HG03045 (cell line): ENCODE measurements at regions not wholly inside any gene's neighbourhood (a gene's known extent, or its start where the extent isn't known, plus 50 kb on each side); places are given as distances from the start of the nearest gene placed in this dataset.
"Not testable (repeated sequence)": the region's sequence is repeated elsewhere in the genome, so short reads cannot be mapped to it uniquely, and the experiment has no call there.

Experiments used
- ATAC-seq: cut with Tn5 transposase; IDR thresholded peaks from one replicate; pipeline ENCODE4 v1.9.1; 2021; ENCODE audit warnings: mild to moderate bottlenecking, moderate library complexity; ENCODE audit not compliant: unreplicated experiment

- not testable (repeated sequence) for ATAC-seq
Measured at GRCh38 chr18:68153821-68154220, 561.1 kb downstream of the TMX3 start.

- ATAC-seq = no peak
Measured at GRCh38 chr18:68152770-68153169, 562.1 kb downstream of the TMX3 start.

GRCh38 chr18:68150961-68151360, 563.9 kb downstream of the TMX3 start:
- ATAC-seq = no peak

GRCh38 chr18:68148863-68149262, 566.0 kb downstream of the TMX3 start:
- no peak for ATAC-seq

- ATAC-seq = no peak
Measured at GRCh38 chr18:68147728-68148127, 567.2 kb downstream of the TMX3 start.

- ATAC-seq = no peak
Measured at GRCh38 chr18:68121826-68122225, 593.1 kb downstream of the TMX3 start.

- no peak for ATAC-seq
Measured at GRCh38 chr18:68121308-68121707, 593.6 kb downstream of the TMX3 start.

GRCh38 chr18:68114989-68115388, 598.5 kb upstream of the DSEL start:
- no peak for ATAC-seq

- no peak for ATAC-seq
Measured at GRCh38 chr18:68104036-68104435, 587.5 kb upstream of the DSEL start.

- ATAC-seq = no peak
Measured at GRCh38 chr18:68103561-68103960, 587.0 kb upstream of the DSEL start.

GRCh38 chr18:68102117-68102516, 585.6 kb upstream of the DSEL start:
- no peak for ATAC-seq

- no peak for ATAC-seq
Measured at GRCh38 chr18:68098655-68099054, 582.1 kb upstream of the DSEL start.

- no peak for ATAC-seq
Measured at GRCh38 chr18:68086481-68086880, 570.0 kb upstream of the DSEL start.

GRCh38 chr18:68085251-68085650, 568.7 kb upstream of the DSEL start:
- no peak for ATAC-seq

GRCh38 chr18:68083776-68084175, 567.3 kb upstream of the DSEL start:
- no peak for ATAC-seq

- no peak for ATAC-seq
Measured at GRCh38 chr18:68083131-68083530, 566.6 kb upstream of the DSEL start.

GRCh38 chr18:68072744-68073143, 556.2 kb upstream of the DSEL start:
- ATAC-seq = no peak

GRCh38 chr18:68060871-68061270, 544.4 kb upstream of the DSEL start:
- no peak for ATAC-seq

GRCh38 chr18:68056936-68057335, 540.4 kb upstream of the DSEL start:
- no peak for ATAC-seq

- ATAC-seq = no peak
Measured at GRCh38 chr18:68054669-68055068, 538.1 kb upstream of the DSEL start.

GRCh38 chr18:68053290-68053689, 536.8 kb upstream of the DSEL start:
- ATAC-seq = no peak

GRCh38 chr18:68041327-68041726, 524.8 kb upstream of the DSEL start:
- no peak for ATAC-seq

- ATAC-seq = no peak
Measured at GRCh38 chr18:68040198-68040597, 523.7 kb upstream of the DSEL start.
